Erythroblast (primary cell): ENCODE measurements at regions not wholly inside any gene's neighbourhood (a gene's known extent, or its start where the extent isn't known, plus 50 kb on each side); places are given as distances from the start of the nearest gene placed in this dataset.

ENCODE experiments used
- DNase-seq, 2 experiments: peaks; one replicate each; lab custom pipeline; 2025; lab: John Stamatoyannopoulos, UW
- GATA1 ChIP-seq: IDR thresholded peaks from 2 replicates; pipeline ENCODE4 v1.6.1; 2011; ENCODE audit warnings: low read depth, mild to moderate bottlenecking, control low read depth, low read length, moderate library complexity
- POLR2A ChIP-seq: IDR thresholded peaks from 2 replicates; pipeline ENCODE4 v1.6.1; 2011; ENCODE audit warnings: mild to moderate bottlenecking, low read length

DNA sequence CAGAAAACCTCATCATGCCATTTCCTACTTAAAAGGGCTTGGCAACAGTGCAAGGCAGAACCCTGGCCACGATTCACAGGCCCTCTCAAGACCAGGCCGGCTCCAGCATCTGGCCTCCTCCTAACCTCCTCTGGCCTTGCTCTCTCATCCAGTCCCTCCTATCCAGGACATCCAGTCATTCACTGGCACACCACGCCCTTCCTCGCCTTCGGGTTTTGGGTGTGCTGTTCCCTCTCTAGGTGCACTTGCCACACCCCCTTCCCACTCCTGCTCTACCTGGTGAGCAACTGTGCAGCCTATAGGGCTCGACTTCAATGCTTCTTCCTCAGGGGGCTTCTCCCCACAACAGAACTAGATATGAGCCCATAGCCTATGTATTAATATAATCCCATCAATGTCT, 317.1 kb downstream of the ARRDC4 start:
- DNase-seq, result no peak
- TF ChIP-seq POLR2A (no peak), GATA1 (no peak)

DNA sequence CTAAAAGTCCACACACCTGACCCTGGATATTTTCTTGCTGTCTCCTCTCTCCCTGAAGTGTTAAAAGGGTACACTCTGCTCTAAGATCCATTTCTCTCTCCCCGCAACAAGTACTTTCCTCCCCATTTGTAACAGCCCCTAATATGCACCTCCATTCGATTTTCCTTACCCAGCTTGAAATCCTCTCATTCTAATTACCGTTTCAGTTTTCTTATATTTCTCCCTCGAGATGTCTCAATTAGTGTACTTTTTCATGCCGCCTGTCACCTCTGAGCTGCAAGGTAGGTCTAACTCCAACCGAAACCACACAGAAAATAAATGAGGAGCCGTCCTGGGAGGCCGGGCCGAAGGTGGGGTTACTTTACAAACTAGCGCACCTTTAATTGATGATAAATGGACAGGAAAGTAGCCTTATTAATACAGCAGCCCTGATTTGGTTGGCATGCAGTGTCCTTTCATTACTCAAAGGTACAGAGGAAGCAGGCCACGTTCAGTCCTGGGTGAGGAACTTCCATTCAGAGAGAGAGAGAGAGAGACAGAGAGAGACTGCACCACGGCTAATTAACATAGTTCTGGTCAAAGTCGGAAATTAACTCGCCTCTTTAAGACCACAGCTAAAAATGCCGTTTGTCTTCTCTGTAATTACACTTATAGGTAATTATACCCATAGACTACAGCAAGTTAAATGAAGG, 319.9 kb downstream of the ARRDC4 start:
- no peak for DNase-seq
- TF ChIP-seq POLR2A, result no peak
- no peak for TF ChIP-seq GATA1

GRCh38 chr15:98281130-98281529, 320.6 kb downstream of the ARRDC4 start:
- TF ChIP-seq POLR2A, result no peak
- no peak for TF ChIP-seq GATA1

DNA sequence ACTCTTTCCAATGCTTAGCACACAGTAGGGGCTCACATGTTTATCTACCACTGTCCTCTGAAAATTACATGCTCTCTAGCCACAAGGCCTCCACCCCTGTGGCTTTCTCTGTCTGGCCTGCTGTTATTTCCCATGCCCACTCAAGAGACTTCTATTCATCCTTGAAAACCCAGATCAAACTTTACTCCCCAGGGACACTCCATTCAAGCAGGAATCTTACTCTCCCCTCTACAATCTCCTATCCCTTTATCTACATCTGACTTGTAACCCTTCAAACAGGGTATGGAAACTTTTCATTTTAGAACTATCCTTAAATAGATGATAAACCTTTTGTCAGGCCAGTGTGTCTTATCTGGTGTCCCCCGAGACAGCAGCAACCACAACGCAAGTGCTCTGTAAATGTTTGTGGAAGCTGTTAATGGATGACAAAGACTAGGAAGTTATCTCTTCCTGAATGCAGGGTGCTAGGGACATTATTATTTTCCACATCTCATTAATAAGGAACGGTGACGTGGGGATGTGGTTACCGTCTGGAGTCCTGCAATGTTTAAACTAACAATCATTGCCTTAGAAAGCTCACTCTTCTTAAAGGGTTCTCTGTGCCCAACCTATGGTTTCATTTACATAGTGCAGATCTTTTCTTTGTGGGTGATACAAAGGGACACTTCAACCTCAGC, 322.3 kb downstream of the ARRDC4 start:
- DNase-seq, result no peak
- TF ChIP-seq POLR2A (no peak), GATA1 (no peak)

More at GRCh38 chr15:98281130-98281529, 320.6 kb downstream of the ARRDC4 start:
- DNase-seq, result no peak

DNA sequence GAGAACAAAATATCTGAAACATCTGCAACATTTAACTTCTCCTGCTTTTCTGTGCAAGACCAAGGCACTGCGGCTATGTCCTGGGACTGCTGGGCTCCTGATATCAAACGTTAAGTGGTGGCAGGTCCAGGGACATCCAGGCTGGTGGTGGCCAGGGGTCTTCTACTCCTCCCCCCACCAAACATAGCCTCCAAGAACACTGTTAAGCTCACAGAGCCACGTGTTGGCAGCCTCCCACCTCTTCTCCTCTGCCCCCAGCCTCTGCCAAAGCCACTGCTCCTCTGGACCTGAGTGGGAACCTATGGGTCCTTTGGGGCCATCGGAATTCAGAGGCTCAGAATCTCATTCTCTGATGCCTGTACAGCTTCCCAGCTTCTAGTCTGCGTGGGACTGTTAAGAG, 325.7 kb downstream of the ARRDC4 start:
- TF ChIP-seq GATA1 (no peak), POLR2A (no peak)
- DNase-seq, result no peak

GRCh38 chr15:98286831-98287230, 326.3 kb downstream of the ARRDC4 start:
- TF ChIP-seq POLR2A (no peak), GATA1 (no peak)
- DNase-seq, result no peak

GRCh38 chr15:98288091-98288590, 327.6 kb downstream of the ARRDC4 start:
- no peak for DNase-seq
- TF ChIP-seq GATA1 (no peak), POLR2A (no peak)

- DNase-seq, result no peak
- TF ChIP-seq POLR2A, result no peak
- no peak for TF ChIP-seq GATA1
These were observed 329.2 kb downstream of the ARRDC4 start for GRCh38 chr15:98289747-98290146.

- peak; percentile 38 to 56 for DNase-seq
- no peak for TF ChIP-seq GATA1
- no peak for TF ChIP-seq POLR2A
These were observed 332.1 kb downstream of the ARRDC4 start for GRCh38 chr15:98292442-98293240.

DNA sequence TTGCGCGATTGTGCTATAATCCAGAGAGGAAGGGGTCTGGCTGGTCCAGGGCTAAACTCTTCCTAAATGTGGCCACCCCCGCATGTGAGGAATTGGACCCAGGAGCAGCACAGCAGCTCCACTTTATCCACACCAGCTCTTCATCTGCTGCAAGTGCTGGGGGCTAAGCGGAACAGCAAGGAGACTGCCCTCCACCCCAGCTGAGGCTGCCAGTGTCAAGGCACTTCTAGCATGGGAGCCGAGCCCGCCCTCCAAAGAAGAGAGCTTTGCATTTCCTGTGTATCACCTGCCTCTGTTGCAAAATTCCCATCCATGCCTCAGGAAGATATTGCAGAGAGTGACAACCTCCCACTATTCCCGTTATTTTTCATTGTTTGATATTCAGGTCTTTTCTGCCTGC, 333.6 kb downstream of the ARRDC4 start:
- no peak for DNase-seq
- TF ChIP-seq GATA1, result no peak
- TF ChIP-seq POLR2A, result no peak

DNA sequence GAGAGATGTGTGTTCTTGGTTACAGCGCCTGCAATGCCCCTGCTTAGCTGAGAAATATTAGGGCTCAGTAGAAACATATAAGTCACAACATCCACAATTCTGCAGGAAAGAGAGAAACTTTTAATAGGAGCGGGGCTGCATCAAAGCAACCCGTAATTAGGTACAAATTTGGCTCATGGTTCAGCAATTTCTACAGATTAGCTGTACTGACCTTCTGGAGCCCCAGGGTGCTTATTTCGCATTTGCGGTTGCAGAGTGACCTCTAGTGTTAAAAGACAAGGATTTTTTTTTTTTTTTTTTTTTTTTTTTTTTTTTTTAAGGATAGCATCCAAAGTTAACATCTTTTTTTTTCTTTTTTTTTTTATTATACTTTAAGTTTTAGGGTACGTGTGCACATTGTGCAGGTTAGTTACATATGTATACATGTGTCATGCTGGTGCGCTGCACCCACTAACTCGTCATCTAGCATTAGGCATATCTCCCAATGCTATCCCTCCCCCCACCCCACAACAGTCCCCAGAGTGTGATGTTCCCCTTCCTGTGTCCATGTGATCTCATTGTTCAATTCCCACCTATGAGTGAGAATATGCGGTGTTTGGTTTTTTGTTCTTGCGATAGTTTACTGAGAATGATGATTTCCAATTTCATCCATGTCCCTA, 334.7 kb downstream of the ARRDC4 start:
- peak; percentile 22 to 37 for DNase-seq

- no peak for DNase-seq
- no peak for TF ChIP-seq GATA1
- TF ChIP-seq POLR2A, result no peak
These were observed 336.1 kb downstream of the ARRDC4 start for GRCh38 chr15:98296653-98297052.

- no peak for DNase-seq
- no peak for TF ChIP-seq GATA1
- TF ChIP-seq POLR2A, result no peak
These were observed 343.9 kb downstream of the ARRDC4 start for GRCh38 chr15:98304371-98304770.
